Stimulated activated CD4-positive, alpha-beta T cell treated with anti-CD3 and anti-CD28 coated beads, Interleukin-15, amount 100 ng/mL, for 24 hours (primary cell): ENCODE measurements at regions not wholly inside any gene's neighbourhood (a gene's known extent, or its start where the extent isn't known, plus 50 kb on each side); places are given as distances from the start of the nearest gene placed in this dataset.

Experiments
- DNase-seq: peaks from one replicate; pipeline ENCODE4 v3.0.0-alpha.2; 2020

DNA sequence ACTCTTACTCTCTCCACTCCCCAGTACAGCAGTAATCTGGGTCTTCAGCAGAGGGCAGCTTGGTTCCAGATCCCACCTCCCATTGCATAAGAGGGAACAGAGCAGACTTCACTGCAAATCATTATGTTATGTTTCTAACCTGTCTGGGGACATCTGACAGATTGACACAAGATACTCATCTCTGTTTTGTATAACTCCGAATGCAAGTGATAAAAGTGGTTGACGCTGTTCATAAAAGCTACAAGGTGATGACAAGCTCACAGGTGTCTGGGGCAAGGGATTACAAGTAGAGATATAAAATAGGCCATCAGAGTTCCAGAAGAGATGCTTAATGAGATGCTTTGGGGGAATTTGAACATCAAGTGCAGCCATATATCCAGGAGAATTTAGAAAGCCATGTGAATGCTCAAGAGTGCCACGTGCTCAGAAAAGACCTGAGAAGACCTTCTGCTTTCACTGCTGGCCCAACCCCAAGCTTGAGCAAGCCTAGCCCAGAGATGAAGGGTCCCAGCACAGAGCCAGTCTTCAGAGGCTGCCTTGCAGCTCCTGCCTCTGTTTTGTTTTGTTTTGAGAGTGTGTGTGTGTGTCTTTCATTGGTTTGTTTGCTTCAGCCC is 80.6 kb downstream of the VSTM2A start:
- no peak for DNase-seq
